IPS-15b (cell line): ENCODE measurements at regions not wholly inside any gene's neighbourhood (a gene's known extent, or its start where the extent isn't known, plus 50 kb on each side); places are given as distances from the start of the nearest gene placed in this dataset.

Experiments
- H3K27me3 ChIP-seq: one replicate; pipeline ENCODE4 v1.6.1; 2013; ENCODE audit warnings: low read length; ENCODE audit not compliant: control insufficient read depth, insufficient read depth
- H3K36me3 ChIP-seq: one replicate; pipeline ENCODE4 v1.6.1; 2013; ENCODE audit warnings: low read length; ENCODE audit not compliant: control insufficient read depth, insufficient read depth
- H3K4me1 ChIP-seq: one replicate; pipeline ENCODE4 v1.6.1; 2013; ENCODE audit warnings: mild to moderate bottlenecking, low read length; ENCODE audit not compliant: control insufficient read depth, insufficient read depth
- H3K4me3 ChIP-seq: one replicate; pipeline ENCODE4 v1.5.1; 2013; ENCODE audit warnings: low read depth, low read length
- H3K9ac ChIP-seq: one replicate; pipeline ENCODE4 v1.6.1; 2013; ENCODE audit warnings: low read depth, mild to moderate bottlenecking, low read length
- H3K9me3 ChIP-seq: one replicate; pipeline ENCODE4 v1.6.1; 2013; ENCODE audit warnings: mild to moderate bottlenecking, low read length; ENCODE audit not compliant: control insufficient read depth, insufficient read depth

DNA sequence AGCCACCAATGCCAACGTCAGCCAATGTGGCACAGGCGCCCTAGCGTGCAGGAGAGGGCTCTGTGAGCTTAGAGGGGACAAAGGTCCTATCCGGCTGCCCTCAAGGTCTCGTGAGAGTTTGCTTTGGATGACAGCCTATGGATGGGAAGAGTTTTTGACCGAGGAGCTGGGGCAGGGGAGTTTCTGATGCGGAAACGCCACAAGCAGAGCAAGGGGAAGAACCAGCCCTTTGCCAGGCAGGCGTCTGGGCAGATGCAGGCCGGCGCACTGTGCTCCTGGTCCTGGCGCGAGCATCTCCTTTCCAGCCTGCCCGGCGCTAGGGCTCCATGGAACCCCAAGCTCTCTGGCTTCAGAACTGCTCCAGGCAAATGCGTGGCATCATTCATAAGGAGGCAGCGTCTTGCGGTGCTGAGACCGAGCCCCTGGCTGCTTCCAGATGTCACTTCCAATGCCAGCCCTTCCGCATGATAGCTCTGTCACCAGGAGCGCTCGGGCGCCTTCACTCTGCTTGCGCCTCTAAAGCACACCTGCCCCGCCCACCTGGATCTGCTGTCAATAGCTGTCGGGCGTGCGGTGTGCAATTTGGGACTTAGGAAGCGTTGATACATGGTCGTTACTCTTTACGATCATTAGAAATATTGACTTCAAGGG, 374.9 kb upstream of the IRX1 start:
- H3K4me1 ChIP-seq, result no peaks in the 10 kb centered on the region
- no peak overlapping the region for H3K4me3 ChIP-seq
- H3K9me3 ChIP-seq, result no peaks in the 10 kb centered on the region
- H3K36me3 ChIP-seq, result no peaks in the 10 kb centered on the region
- H3K9ac ChIP-seq, result no peak overlapping the region
- no peaks in the 10 kb centered on the region for H3K27me3 ChIP-seq

- Histone ChIP-seq H3K4me3 (no peak overlapping the region), H3K4me1 (no peaks in the 10 kb centered on the region), H3K27me3 (no peaks in the 10 kb centered on the region), H3K9ac (no peak overlapping the region), H3K9me3 (no peaks in the 10 kb centered on the region), H3K36me3 (no peaks in the 10 kb centered on the region)
Measured at GRCh38 chr5:3220201-3220600, 375.4 kb upstream of the IRX1 start.

DNA sequence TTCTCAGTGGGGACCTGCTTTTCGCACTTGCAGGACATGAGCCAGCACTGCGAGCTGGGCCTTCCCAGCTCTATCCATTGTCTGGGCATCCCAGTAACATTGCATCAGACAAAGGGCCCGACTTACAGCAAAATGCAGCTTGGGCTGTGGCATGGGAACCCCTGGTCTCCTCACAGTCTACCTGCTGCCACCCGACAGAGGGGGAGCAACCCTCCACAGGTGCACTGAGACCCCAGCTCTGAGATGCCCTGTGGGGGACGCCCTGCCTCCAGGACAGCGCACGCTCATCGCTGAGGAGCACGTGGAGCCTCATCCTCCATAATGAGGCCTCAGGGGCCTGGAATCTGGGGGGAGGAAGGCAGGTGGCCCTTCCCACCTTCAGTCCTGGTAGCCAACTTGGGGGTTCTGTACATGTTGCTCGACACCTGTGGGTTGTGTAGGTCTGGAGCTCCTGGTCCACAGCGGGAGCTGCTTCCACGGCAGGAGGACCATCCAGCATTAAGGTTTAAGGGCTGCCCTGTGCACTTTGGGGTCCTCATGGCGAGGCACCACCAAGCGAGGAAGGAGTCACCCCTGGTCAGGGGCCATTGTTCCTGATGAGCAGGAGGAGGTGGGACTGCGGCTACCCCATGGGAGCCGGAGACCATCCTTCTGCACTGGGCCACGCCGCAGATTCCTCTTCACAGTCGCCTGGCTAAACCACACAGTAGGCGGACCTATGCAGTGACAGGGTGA, 376.5 kb upstream of the IRX1 start:
- H3K36me3 ChIP-seq, result no peaks in the 10 kb centered on the region
- H3K9me3 ChIP-seq, result no peaks in the 10 kb centered on the region
- no peaks in the 10 kb centered on the region for H3K4me1 ChIP-seq
- H3K9ac ChIP-seq, result no peak overlapping the region
- no peak overlapping the region for H3K4me3 ChIP-seq
- no peaks in the 10 kb centered on the region for H3K27me3 ChIP-seq

GRCh38 chr5:3217771-3218495, 377.7 kb upstream of the IRX1 start:
- Histone ChIP-seq H3K9me3 (no peaks in the 10 kb centered on the region), H3K9ac (no peak overlapping the region), H3K27me3 (no peaks in the 10 kb centered on the region)

DNA sequence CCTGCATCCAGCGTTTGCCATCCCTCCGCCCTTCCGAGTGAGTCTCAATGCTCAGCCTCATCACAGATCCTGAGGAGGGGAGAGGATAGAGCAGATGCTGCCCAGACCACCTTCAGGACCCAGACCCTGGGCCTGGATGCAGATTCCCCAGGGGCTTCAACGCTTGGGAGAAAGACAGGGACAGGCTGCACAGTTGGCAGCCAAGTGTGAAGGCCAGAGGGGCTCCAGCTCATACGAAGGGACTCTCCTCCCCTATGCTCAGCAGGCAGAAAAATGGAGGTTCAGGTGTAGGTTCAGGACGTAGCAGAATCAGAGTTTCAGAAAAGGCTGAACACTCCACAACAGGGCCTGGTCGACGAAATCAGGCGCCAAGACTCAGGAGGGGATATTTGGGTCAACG, 378.5 kb upstream of the IRX1 start:
- H3K27me3 ChIP-seq, result no peaks in the 10 kb centered on the region
- H3K9me3 ChIP-seq, result no peaks in the 10 kb centered on the region
- H3K36me3 ChIP-seq, result no peaks in the 10 kb centered on the region
- H3K4me1 ChIP-seq, result no peaks in the 10 kb centered on the region
- no peak overlapping the region for H3K9ac ChIP-seq
- H3K4me3 ChIP-seq, result no peak overlapping the region

More at GRCh38 chr5:3217771-3218495, 377.7 kb upstream of the IRX1 start:
- Histone ChIP-seq H3K4me1 (no peaks in the 10 kb centered on the region), H3K4me3 (no peak overlapping the region), H3K36me3 (no peaks in the 10 kb centered on the region)

DNA sequence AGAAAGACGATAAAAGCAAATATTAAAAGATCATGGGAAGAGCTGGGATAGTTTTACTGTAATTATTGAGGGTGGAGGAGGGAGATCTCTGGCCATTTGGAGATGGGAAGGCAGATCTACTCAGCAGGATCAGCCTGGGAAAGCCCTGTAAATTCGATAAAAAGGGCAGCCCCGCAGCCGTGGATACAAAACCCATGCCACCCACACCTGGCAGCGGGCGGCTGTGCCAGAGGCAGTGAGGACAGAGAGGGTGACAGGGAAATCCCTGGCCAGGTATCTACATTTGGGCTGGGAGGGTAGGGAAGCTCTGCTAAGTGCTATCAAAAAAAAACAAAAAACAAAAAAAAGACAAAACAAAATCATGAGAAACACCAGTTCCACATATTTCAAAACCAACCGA, 379.2 kb upstream of the IRX1 start:
- H3K4me1 ChIP-seq, result no peaks in the 10 kb centered on the region
- H3K36me3 ChIP-seq, result no peaks in the 10 kb centered on the region
- H3K9ac ChIP-seq, result no peak overlapping the region
- no peaks in the 10 kb centered on the region for H3K9me3 ChIP-seq
- H3K27me3 ChIP-seq, result no peaks in the 10 kb centered on the region
- no peak overlapping the region for H3K4me3 ChIP-seq

DNA sequence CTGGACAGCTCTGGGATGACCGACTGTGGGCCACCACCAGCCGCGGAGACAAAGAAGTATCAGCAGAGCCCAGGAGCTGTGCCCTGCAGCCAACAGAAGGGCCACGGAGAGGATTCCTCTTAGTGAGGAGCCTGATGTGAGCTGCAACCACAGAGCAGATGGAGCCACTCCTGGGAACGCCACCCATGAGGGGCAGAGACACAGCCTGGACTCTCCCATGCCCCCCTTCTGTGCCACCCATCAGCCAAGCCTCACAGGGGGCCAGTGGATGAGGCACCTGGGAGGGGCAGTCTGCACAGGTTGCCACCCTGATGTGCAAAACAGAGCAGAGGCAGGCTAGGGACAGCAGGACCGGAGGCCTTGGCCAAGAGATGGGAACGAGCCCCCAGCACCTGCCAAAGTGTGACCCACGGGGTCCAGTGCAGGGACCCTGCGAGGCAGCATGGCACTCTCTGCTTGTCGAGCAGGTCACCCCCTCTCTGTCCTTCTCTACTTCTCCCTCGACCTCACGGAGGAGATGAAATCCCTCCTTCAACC, 380.7 kb upstream of the IRX1 start:
- Histone ChIP-seq H3K4me1 (no peaks in the 10 kb centered on the region), H3K9ac (no peak overlapping the region), H3K36me3 (no peaks in the 10 kb centered on the region), H3K27me3 (no peaks in the 10 kb centered on the region), H3K9me3 (no peaks in the 10 kb centered on the region), H3K4me3 (no peak overlapping the region)

DNA sequence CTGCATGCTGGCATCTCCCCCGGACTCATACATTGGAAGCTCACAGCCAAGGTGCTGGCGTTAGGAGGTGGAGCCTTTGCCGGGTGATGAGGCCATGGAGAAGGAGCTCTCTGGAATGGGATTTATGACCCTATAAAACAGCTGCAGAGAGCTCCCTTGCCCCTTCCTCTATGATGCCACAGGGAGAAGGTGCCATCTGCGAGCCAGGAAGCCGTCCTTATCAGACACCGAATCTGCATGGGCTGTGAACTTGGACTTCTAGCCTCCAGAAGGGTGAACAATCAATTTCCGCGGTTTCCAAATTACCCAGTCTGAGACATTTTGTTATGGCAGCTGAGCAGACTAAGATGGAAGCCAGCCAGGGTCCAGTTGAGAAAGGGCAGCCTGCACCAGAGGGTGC, 381.2 kb upstream of the IRX1 start:
- Histone ChIP-seq H3K9ac (no peak overlapping the region), H3K27me3 (no peaks in the 10 kb centered on the region), H3K4me1 (no peaks in the 10 kb centered on the region), H3K4me3 (no peak overlapping the region), H3K36me3 (no peaks in the 10 kb centered on the region), H3K9me3 (no peaks in the 10 kb centered on the region)

DNA sequence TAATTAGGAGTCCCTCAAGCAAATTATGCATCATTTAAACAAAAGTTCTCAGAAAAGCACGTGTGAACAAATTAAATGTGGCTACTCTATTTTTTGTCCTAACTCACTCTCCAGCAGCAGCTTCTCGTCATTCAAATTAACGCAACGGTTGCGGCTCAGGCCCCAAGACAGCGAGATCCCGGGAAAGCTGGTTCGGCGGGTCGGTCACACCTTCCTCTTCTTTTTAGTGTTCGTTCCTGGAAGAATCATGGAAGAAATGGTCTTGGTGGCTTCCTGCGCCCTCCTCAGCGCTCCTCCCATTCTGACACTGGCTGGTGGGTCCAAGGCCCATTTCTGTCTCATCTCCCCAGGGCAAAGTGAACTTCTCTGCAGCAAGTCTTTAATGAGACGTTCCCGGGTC, 382.8 kb upstream of the IRX1 start:
- H3K9ac ChIP-seq, result no peak overlapping the region
- no peaks in the 10 kb centered on the region for H3K4me1 ChIP-seq
- no peaks in the 10 kb centered on the region for H3K9me3 ChIP-seq
- H3K36me3 ChIP-seq, result no peaks in the 10 kb centered on the region
- no peak overlapping the region for H3K4me3 ChIP-seq
- H3K27me3 ChIP-seq, result no peaks in the 10 kb centered on the region

DNA sequence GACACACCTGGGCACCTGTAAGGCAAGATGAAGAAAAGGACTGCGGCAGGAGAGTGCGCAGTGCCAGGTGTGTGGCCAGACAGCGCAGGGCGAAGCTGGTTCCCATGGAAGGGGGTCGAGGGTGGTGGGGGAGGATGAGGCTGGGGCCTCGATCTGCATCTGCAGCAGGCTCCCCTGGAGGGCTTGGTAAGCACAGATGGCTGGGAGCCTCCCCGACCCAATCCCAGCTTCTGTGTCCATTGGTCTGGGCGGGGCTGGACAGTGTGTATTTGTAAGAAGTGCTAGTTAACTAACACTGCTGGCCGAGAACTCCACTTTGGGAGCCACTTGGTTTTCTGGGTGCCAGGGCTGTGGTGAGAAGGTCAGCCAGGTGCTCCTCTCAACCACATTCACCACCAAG, 385.1 kb upstream of the IRX1 start:
- H3K9me3 ChIP-seq, result no peaks in the 10 kb centered on the region
- no peak overlapping the region for H3K9ac ChIP-seq
- no peak overlapping the region for H3K4me3 ChIP-seq
- no peaks in the 10 kb centered on the region for H3K36me3 ChIP-seq
- no peaks in the 10 kb centered on the region for H3K27me3 ChIP-seq
- H3K4me1 ChIP-seq, result no peaks in the 10 kb centered on the region

DNA sequence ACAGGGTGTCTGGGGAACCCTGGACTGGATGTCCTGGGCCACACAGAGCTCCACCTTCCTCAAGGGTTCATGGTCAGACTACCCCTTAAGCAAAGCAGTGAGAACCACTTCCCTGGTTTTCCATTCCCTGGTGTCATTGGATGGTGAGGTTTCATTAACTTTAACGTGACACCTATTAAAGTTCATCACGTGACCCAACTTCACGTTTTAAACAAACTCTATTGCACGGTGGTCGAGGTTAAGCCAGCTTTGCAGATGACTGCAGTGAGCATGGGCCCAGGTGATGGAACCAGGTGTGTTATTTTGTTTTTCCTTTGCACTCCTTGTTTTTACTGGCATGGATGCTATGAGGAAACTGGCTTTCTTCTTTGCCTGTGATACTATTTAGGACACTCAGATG, 385.7 kb upstream of the IRX1 start:
- Histone ChIP-seq H3K36me3 (no peaks in the 10 kb centered on the region), H3K9ac (no peak overlapping the region), H3K4me3 (no peak overlapping the region), H3K4me1 (no peaks in the 10 kb centered on the region), H3K9me3 (no peaks in the 10 kb centered on the region), H3K27me3 (no peaks in the 10 kb centered on the region)

DNA sequence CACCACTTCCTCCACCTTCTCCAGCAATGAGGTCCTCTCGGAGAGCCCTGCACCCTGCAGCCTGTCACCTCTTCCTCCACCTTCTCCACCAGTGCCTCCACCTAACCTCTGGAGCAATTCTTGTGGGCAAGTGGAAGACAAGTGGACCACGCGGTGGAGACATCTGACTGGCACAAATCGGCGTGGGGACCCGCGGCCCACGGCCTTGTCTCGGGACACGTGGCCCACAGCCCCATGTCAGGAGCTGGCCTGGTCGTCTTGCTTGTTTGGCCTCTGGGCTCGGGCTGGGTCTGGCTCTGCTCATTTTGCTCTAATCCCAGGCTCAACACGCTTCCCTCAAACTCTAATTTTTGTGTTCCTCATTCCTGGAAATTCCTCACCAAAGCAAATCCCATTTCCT, 393.1 kb upstream of the IRX1 start:
- Histone ChIP-seq H3K9me3 (no peaks in the 10 kb centered on the region), H3K4me3 (no peak overlapping the region), H3K9ac (no peak overlapping the region), H3K36me3 (no peaks in the 10 kb centered on the region), H3K27me3 (peaks cover 26% of the 10 kb centered on the region), H3K4me1 (no peaks in the 10 kb centered on the region)
